ENCODE measurements at regions not wholly inside any gene's neighbourhood (a gene's known extent, or its start where the extent isn't known, plus 50 kb on each side); places are given as distances from the start of the nearest gene placed in this dataset.

- Histone ChIP-seq H3K36me3 (ENCODE audit: control insufficient read depth, insufficient read depth, low read length) (no peaks in the 10 kb centered on the region), H3K4me3 (replicated peaks; ENCODE audit: low read depth, low read length) (no peak overlapping the region), H3K27me3 (replicated peaks; ENCODE audit: control insufficient read depth, insufficient read depth, low read length) (no peaks in the 10 kb centered on the region)
- no peak for DNase-seq (ENCODE audit: extremely low read depth, insufficient read length)
- no peak for TF ChIP-seq CTCF (IDR thresholded peaks at IDR 0.05; ENCODE audit: insufficient read depth, low read length, poor library complexity, severe bottlenecking)
Measured at GRCh38 chr1:198842686-198843085, 203.8 kb downstream of the PTPRC start.

- no peak for TF ChIP-seq CTCF (IDR thresholded peaks at IDR 0.05; ENCODE audit: insufficient read depth, low read length, poor library complexity, severe bottlenecking)
- Histone ChIP-seq H3K36me3 (ENCODE audit: control insufficient read depth, insufficient read depth, low read length) (no peaks in the 10 kb centered on the region), H3K4me3 (replicated peaks; ENCODE audit: low read depth, low read length) (no peak overlapping the region), H3K27me3 (replicated peaks; ENCODE audit: control insufficient read depth, insufficient read depth, low read length) (no peaks in the 10 kb centered on the region)
- no peak for DNase-seq (ENCODE audit: extremely low read depth, insufficient read length)
Measured at GRCh38 chr1:198845271-198845670, 206.4 kb downstream of the PTPRC start.

- H3K36me3 ChIP-seq (ENCODE audit: control insufficient read depth, insufficient read depth, low read length) = no peaks in the 10 kb centered on the region
- no peak overlapping the region for H3K4me3 ChIP-seq (replicated peaks; ENCODE audit: low read depth, low read length)
- DNase-seq (ENCODE audit: extremely low read depth, insufficient read length) = no peak
- no peak for TF ChIP-seq CTCF (IDR thresholded peaks at IDR 0.05; ENCODE audit: insufficient read depth, low read length, poor library complexity, severe bottlenecking)
- H3K27me3 ChIP-seq (replicated peaks; ENCODE audit: control insufficient read depth, insufficient read depth, low read length) = no peaks in the 10 kb centered on the region
Measured at GRCh38 chr1:198845851-198846250, 207.0 kb downstream of the PTPRC start.

GRCh38 chr1:198846556-198846955 is 207.7 kb downstream of the PTPRC start:
- no peaks in the 10 kb centered on the region for H3K36me3 ChIP-seq (ENCODE audit: control insufficient read depth, insufficient read depth, low read length)
- no peak for TF ChIP-seq CTCF (IDR thresholded peaks at IDR 0.05; ENCODE audit: insufficient read depth, low read length, poor library complexity, severe bottlenecking)
- no peaks in the 10 kb centered on the region for H3K27me3 ChIP-seq (replicated peaks; ENCODE audit: control insufficient read depth, insufficient read depth, low read length)
- H3K4me3 ChIP-seq (replicated peaks; ENCODE audit: low read depth, low read length) = no peak overlapping the region
- DNase-seq (ENCODE audit: extremely low read depth, insufficient read length) = no peak

- no peaks in the 10 kb centered on the region for H3K27me3 ChIP-seq (replicated peaks; ENCODE audit: control insufficient read depth, insufficient read depth, low read length)
- TF ChIP-seq CTCF (IDR thresholded peaks at IDR 0.05; ENCODE audit: insufficient read depth, low read length, poor library complexity, severe bottlenecking) = no peak
- no peak overlapping the region for H3K4me3 ChIP-seq (replicated peaks; ENCODE audit: low read depth, low read length)
- DNase-seq (ENCODE audit: extremely low read depth, insufficient read length) = no peak
- H3K36me3 ChIP-seq (ENCODE audit: control insufficient read depth, insufficient read depth, low read length) = no peaks in the 10 kb centered on the region
Measured at GRCh38 chr1:198848206-198848605, 209.4 kb downstream of the PTPRC start.

GRCh38 chr1:198848649-198849048 is 209.8 kb downstream of the PTPRC start:
- H3K36me3 ChIP-seq (ENCODE audit: control insufficient read depth, insufficient read depth, low read length) = no peaks in the 10 kb centered on the region

More at GRCh38 chr1:198848649-198849048, 209.8 kb downstream of the PTPRC start:
- H3K4me3 ChIP-seq (replicated peaks; ENCODE audit: low read depth, low read length) = no peak overlapping the region
- TF ChIP-seq CTCF (IDR thresholded peaks at IDR 0.05; ENCODE audit: insufficient read depth, low read length, poor library complexity, severe bottlenecking) = no peak
- H3K27me3 ChIP-seq (replicated peaks; ENCODE audit: control insufficient read depth, insufficient read depth, low read length) = no peaks in the 10 kb centered on the region
- no peak for DNase-seq (ENCODE audit: extremely low read depth, insufficient read length)

Data from GM06990 (cell line).